ENCODE measurements at regions not wholly inside any gene's neighbourhood (a gene's known extent, or its start where the extent isn't known, plus 50 kb on each side); places are given as distances from the start of the nearest gene placed in this dataset.

DNA sequence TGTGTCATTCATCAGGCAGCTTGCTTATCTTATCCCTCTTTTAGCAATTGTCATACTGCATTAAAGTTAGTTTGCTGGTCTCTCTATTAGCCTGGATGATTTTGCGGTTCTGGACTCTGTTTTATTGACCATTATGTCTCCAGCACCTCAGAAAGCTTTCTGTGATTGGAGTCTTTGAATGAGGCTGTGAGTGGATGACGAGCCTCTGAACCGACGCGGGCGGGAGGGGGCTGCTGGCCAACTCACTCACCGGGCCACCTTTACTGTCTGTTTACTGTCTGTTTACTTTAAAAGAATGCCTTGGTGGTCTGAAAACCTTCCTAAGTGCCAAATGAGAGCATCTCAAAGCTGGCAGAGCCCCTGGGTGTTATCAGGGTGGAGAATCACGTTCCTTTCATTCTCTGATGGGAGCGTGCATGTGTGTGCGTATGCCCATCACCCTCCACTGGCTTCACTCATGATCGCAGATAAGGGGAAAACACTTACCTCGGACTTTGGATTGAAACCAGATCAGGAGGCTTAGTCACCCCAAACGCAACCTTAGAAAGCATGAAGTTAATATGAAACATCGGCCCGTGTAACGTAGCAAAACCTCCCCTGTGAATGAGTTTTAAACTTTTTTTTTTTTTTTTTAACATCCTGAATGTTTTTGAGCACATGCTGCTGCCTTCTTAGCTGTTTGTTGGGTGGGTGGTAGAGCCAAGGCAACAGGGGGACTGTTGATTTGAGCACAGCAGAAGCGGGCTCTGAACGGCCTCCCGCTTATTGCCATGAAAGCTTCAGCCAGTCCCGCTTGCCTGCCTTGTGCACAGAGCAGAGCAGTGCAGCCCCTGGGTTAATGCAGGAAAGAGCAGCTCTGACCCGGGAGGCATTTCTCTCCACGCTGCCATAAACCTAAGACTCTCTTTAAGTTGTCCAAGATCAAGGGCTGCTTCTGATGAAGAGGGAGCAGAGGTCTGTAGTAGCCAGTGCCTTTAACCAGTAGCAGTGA, 173.6 kb downstream of the GADD45G start:
- Histone ChIP-seq H3K4me3 (ENCODE audit: low read length) (no peak overlapping the region), H3K4me1 (ENCODE audit: control insufficient read depth, low read depth, low read length) (no peaks in the 10 kb centered on the region), H3K9ac (ENCODE audit: low read length) (no peak overlapping the region), H3K9me3 (ENCODE audit: control insufficient read depth, low read depth, low read length) (no peaks in the 10 kb centered on the region), H3K27me3 (ENCODE audit: control insufficient read depth, insufficient read depth, low read length) (no peaks in the 10 kb centered on the region), H3K27ac (ENCODE audit: low read length) (no peak overlapping the region), H3K36me3 (ENCODE audit: control insufficient read depth, low read depth, low read length) (no peaks in the 10 kb centered on the region)

DNA sequence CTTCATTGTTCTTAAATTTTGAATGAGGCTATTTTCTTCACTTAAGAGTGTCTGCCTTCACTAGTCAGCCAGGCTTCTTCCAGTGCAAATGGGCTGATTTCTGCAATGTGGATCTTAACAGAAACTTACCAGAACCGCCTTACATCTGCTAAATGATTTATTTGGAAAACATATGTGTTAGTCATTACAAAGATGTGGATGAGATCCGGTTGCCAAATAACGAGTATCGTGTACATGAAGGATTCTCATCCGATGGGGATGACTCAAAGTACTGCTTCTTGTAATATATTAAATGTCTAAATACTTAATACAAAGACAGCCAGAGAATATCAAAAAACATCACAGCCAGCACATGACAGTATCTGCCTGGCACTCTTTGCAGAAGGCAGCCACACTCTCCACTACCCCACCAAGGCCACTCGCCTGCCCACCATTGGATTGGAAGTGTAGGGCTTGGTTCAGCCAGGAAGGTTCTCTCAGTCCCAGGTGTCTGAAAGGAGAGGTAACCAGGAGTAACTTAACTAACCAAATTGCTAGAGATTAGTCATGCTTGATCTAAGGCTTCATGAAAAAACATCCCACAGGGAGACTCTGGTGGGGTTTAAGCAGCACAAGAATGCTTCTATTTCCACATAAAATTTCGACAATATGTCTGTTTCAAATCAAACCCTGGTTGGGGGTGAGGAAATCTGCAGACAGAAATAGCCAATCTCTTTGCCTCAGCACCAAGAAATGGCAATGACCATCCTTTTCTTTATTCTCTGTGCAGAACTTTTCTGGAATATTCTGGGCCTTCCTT, 174.8 kb downstream of the GADD45G start:
- H3K4me3 ChIP-seq (ENCODE audit: low read length), result no peak overlapping the region
- H3K9me3 ChIP-seq (ENCODE audit: control insufficient read depth, low read depth, low read length), result no peaks in the 10 kb centered on the region
- H3K4me1 ChIP-seq (ENCODE audit: control insufficient read depth, low read depth, low read length), result no peaks in the 10 kb centered on the region
- no peaks in the 10 kb centered on the region for H3K36me3 ChIP-seq (ENCODE audit: control insufficient read depth, low read depth, low read length)
- no peak overlapping the region for H3K27ac ChIP-seq (ENCODE audit: low read length)
- H3K9ac ChIP-seq (ENCODE audit: low read length), result no peak overlapping the region
- H3K27me3 ChIP-seq (ENCODE audit: control insufficient read depth, insufficient read depth, low read length), result no peaks in the 10 kb centered on the region

DNA sequence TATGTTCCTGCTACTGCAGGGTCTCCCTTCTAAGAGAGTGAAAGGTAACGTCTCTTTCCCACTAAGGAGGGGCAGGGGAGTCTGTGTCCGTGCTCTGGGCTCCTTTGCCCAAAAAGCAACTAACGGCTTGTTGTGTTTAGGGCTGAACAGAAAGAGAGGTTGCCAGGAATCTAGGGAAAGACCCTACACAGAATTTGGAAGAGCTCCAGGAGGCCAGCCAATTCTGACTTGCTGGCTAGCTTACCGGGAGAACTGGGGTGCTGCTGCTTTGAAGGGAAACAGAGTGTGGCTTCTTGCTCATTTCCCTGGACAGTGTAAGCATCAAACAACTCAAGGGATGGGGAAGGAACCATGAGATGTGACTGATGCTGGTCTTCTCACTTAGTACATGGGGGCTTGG, 176.1 kb downstream of the GADD45G start:
- H3K9ac ChIP-seq (ENCODE audit: low read length), result no peak overlapping the region
- no peak overlapping the region for H3K27ac ChIP-seq (ENCODE audit: low read length)
- H3K4me1 ChIP-seq (ENCODE audit: control insufficient read depth, low read depth, low read length), result no peaks in the 10 kb centered on the region
- H3K4me3 ChIP-seq (ENCODE audit: low read length), result no peak overlapping the region
- H3K36me3 ChIP-seq (ENCODE audit: control insufficient read depth, low read depth, low read length), result no peaks in the 10 kb centered on the region
- no peaks in the 10 kb centered on the region for H3K9me3 ChIP-seq (ENCODE audit: control insufficient read depth, low read depth, low read length)
- H3K27me3 ChIP-seq (ENCODE audit: control insufficient read depth, insufficient read depth, low read length), result no peaks in the 10 kb centered on the region

DNA sequence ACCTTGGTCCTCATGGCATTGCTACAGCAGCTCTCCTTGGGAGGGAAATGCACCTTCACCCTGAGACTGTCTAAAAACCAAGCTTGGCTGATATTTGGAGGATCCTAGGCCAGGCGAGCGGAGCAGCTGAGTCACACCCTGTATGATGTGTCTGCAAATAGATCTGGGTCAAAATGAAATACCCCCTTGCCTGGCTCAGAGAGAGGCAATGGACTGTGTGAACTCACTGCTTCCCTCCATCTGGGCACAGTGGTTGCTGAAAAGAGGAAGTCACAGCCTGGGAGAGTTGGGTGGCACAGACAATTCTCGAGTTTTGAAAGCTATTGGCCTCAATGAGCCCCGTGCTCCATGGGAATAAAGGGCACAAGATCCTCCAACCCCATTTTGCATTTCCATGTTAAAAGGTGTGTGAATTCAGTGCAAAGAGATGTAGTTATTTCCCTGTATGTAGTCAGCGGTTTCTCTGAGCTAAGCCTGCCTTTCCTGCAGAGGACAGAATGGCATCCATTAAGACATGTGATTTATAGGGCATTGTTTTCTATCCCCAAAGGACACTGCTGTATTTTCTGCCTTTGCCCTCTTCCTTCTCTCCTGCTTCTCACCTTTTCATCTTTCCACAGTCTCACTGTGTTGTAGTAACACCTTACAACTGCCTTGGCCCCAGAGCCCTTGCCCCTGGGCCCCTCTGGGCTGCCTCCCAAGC, 177.2 kb downstream of the GADD45G start:
- no peaks in the 10 kb centered on the region for H3K36me3 ChIP-seq (ENCODE audit: control insufficient read depth, low read depth, low read length)
- H3K9me3 ChIP-seq (ENCODE audit: control insufficient read depth, low read depth, low read length), result no peaks in the 10 kb centered on the region
- H3K4me3 ChIP-seq (ENCODE audit: low read length), result no peak overlapping the region
- no peak overlapping the region for H3K9ac ChIP-seq (ENCODE audit: low read length)
- H3K4me1 ChIP-seq (ENCODE audit: control insufficient read depth, low read depth, low read length), result no peaks in the 10 kb centered on the region
- no peaks in the 10 kb centered on the region for H3K27me3 ChIP-seq (ENCODE audit: control insufficient read depth, insufficient read depth, low read length)
- no peak overlapping the region for H3K27ac ChIP-seq (ENCODE audit: low read length)

DNA sequence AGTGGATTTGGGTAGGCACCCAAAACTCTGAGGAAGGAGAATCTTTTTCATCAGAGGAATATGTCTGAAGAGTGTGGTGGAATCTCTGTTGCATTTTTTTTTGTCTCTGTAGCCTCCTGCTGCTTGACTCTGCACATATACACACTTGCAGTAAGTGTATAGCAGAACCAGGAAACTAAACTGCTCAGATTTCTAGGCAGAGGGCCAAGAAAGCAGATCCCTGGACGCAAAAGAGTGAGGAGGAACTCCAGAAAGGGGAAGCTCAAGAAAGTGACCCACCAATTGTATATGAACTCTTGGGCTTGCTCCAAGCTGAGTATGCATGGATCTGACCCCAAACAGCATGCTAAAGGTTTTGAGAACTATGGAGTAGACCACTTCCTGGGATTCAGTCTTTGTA, 181.8 kb downstream of the GADD45G start:
- H3K9me3 ChIP-seq (ENCODE audit: control insufficient read depth, low read depth, low read length), result no peaks in the 10 kb centered on the region
- no peaks in the 10 kb centered on the region for H3K4me1 ChIP-seq (ENCODE audit: control insufficient read depth, low read depth, low read length)
- H3K27me3 ChIP-seq (ENCODE audit: control insufficient read depth, insufficient read depth, low read length), result no peaks in the 10 kb centered on the region
- H3K4me3 ChIP-seq (ENCODE audit: low read length), result no peak overlapping the region
- H3K27ac ChIP-seq (ENCODE audit: low read length), result no peak overlapping the region
- H3K9ac ChIP-seq (ENCODE audit: low read length), result no peak overlapping the region
- no peaks in the 10 kb centered on the region for H3K36me3 ChIP-seq (ENCODE audit: control insufficient read depth, low read depth, low read length)

GRCh38 chr9:89787595-89787994, 182.8 kb downstream of the GADD45G start:
- Histone ChIP-seq H3K9me3 (ENCODE audit: control insufficient read depth, low read depth, low read length) (no peaks in the 10 kb centered on the region), H3K4me3 (ENCODE audit: low read length) (no peak overlapping the region), H3K27me3 (ENCODE audit: control insufficient read depth, insufficient read depth, low read length) (no peaks in the 10 kb centered on the region), H3K36me3 (ENCODE audit: control insufficient read depth, low read depth, low read length) (no peaks in the 10 kb centered on the region), H3K27ac (ENCODE audit: low read length) (no peak overlapping the region), H3K9ac (ENCODE audit: low read length) (no peak overlapping the region), H3K4me1 (ENCODE audit: control insufficient read depth, low read depth, low read length) (no peaks in the 10 kb centered on the region)

DNA sequence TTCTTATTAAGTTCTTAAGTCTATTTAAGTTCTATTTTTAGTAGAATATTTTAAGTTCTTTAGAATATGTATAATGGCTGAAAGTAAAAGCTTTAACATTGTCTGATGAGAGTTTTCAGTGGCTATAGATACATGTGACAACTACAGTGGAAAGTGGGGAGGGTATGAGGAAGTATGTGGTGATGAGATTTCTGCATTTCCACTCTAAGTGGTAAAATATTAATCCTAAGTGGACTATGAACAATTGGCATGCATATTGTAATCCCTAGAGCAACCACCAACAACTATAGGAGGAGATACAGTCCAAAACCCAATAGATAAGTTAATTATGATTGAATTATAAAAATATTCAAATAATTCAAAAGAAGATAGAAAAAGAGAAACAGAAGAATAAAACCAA, 183.6 kb downstream of the GADD45G start:
- Histone ChIP-seq H3K4me1 (ENCODE audit: control insufficient read depth, low read depth, low read length) (no peaks in the 10 kb centered on the region), H3K9ac (ENCODE audit: low read length) (no peak overlapping the region), H3K27ac (ENCODE audit: low read length) (no peak overlapping the region), H3K4me3 (ENCODE audit: low read length) (no peak overlapping the region), H3K36me3 (ENCODE audit: control insufficient read depth, low read depth, low read length) (no peaks in the 10 kb centered on the region), H3K27me3 (ENCODE audit: control insufficient read depth, insufficient read depth, low read length) (no peaks in the 10 kb centered on the region), H3K9me3 (ENCODE audit: control insufficient read depth, low read depth, low read length) (no peaks in the 10 kb centered on the region)

DNA sequence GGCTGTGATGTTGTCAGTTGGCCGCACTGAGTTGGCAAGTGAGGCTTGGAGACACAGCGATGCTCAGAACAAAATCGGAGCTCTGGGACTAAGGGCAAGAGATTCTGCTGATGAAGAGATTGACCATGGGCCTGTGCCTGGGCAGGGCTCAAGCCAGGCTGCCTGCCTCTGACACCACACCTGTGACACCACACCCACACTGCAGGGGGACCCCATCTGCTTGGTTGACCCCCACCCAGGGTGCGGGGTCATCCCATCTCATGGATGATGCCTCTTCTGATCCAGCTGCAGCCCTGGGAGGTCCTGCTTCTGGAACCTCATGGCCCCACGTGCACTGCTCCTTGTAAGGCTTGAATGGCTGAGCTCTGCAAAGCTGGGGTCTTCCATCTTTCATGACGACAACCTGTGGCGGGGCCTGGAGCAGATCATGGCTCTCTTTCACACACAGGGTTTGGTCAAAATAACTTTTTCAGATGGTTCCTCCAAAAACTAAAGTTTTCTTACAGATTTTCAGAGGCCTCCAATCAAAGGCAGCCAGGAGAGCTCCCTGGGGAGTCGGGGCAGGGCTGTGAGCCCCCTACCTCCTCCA, 185.2 kb downstream of the GADD45G start:
- Histone ChIP-seq H3K4me1 (ENCODE audit: control insufficient read depth, low read depth, low read length) (no peaks in the 10 kb centered on the region), H3K36me3 (ENCODE audit: control insufficient read depth, low read depth, low read length) (no peaks in the 10 kb centered on the region), H3K27me3 (ENCODE audit: control insufficient read depth, insufficient read depth, low read length) (no peaks in the 10 kb centered on the region), H3K27ac (ENCODE audit: low read length) (no peak overlapping the region), H3K9ac (ENCODE audit: low read length) (no peak overlapping the region), H3K4me3 (ENCODE audit: low read length) (no peak overlapping the region), H3K9me3 (ENCODE audit: control insufficient read depth, low read depth, low read length) (no peaks in the 10 kb centered on the region)

GRCh38 chr9:89790542-89791109, 185.8 kb downstream of the GADD45G start:
- Histone ChIP-seq H3K4me3 (ENCODE audit: low read length) (no peak overlapping the region), H3K36me3 (ENCODE audit: control insufficient read depth, low read depth, low read length) (no peaks in the 10 kb centered on the region), H3K9ac (ENCODE audit: low read length) (no peak overlapping the region), H3K27ac (ENCODE audit: low read length) (no peak overlapping the region), H3K27me3 (ENCODE audit: control insufficient read depth, insufficient read depth, low read length) (no peaks in the 10 kb centered on the region), H3K4me1 (ENCODE audit: control insufficient read depth, low read depth, low read length) (no peaks in the 10 kb centered on the region), H3K9me3 (ENCODE audit: control insufficient read depth, low read depth, low read length) (no peaks in the 10 kb centered on the region)

GRCh38 chr9:89791754-89792153, 186.9 kb downstream of the GADD45G start:
- no peaks in the 10 kb centered on the region for H3K9me3 ChIP-seq (ENCODE audit: control insufficient read depth, low read depth, low read length)
- H3K27me3 ChIP-seq (ENCODE audit: control insufficient read depth, insufficient read depth, low read length), result no peaks in the 10 kb centered on the region
- H3K27ac ChIP-seq (ENCODE audit: low read length), result no peak overlapping the region
- H3K4me1 ChIP-seq (ENCODE audit: control insufficient read depth, low read depth, low read length), result no peaks in the 10 kb centered on the region
- no peak overlapping the region for H3K4me3 ChIP-seq (ENCODE audit: low read length)
- no peak overlapping the region for H3K9ac ChIP-seq (ENCODE audit: low read length)
- H3K36me3 ChIP-seq (ENCODE audit: control insufficient read depth, low read depth, low read length), result no peaks in the 10 kb centered on the region
